ENCODE measurements at regions not wholly inside any gene's neighbourhood (a gene's known extent, or its start where the extent isn't known, plus 50 kb on each side); places are given as distances from the start of the nearest gene placed in this dataset.

DNA sequence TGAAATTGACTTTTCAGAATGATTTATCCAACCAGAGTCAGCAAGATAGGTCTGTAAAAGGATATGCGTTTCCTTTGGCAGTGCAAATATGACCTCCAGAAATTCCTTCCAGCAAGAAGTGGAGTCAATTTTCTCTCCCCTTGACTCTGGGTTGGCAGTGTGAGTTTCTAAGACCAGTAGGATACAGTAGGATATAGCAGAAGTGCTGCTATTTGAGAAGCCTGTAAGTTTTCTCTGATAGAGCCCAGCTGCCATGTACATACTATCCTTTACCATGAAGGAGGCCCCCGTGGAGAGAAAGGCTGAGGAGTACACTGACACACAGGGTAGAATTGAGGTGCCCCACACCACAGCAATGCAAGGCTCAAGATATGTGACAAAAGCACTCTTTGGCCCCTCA is 409.1 kb upstream of the PDZRN3 start:
- TF ChIP-seq, protein P1, sequence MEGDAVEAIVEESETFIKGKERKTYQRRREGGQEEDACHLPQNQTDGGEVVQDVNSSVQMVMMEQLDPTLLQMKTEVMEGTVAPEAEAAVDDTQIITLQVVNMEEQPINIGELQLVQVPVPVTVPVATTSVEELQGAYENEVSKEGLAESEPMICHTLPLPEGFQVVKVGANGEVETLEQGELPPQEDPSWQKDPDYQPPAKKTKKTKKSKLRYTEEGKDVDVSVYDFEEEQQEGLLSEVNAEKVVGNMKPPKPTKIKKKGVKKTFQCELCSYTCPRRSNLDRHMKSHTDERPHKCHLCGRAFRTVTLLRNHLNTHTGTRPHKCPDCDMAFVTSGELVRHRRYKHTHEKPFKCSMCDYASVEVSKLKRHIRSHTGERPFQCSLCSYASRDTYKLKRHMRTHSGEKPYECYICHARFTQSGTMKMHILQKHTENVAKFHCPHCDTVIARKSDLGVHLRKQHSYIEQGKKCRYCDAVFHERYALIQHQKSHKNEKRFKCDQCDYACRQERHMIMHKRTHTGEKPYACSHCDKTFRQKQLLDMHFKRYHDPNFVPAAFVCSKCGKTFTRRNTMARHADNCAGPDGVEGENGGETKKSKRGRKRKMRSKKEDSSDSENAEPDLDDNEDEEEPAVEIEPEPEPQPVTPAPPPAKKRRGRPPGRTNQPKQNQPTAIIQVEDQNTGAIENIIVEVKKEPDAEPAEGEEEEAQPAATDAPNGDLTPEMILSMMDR (IDR thresholded peaks at IDR 0.05; ENCODE audit: low read depth, low read length): no peak
- TF ChIP-seq, protein P2, sequence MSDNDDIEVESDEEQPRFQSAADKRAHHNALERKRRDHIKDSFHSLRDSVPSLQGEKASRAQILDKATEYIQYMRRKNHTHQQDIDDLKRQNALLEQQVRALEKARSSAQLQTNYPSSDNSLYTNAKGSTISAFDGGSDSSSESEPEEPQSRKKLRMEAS (IDR thresholded peaks at IDR 0.05; ENCODE audit: low read depth, low read length): no peak
- TF ChIP-seq POLR2A (IDR thresholded peaks at IDR 0.05; ENCODE audit: extremely low read depth, insufficient read length): no peak
